IPS DF 4.7 (cell line): ENCODE measurements at regions not wholly inside any gene's neighbourhood (a gene's known extent, or its start where the extent isn't known, plus 50 kb on each side); places are given as distances from the start of the nearest gene placed in this dataset.

ENCODE experiments used
- DNase-seq: peaks from one replicate; pipeline ENCODE4 v3.0.0-alpha.2; 2013; ENCODE audit warnings: low spot score; ENCODE audit errors: extremely low read depth

GRCh38 chr2:7586898-7587297, 669.7 kb downstream of the RNF144A start:
- no peak for DNase-seq

GRCh38 chr2:7588295-7588694, 671.1 kb downstream of the RNF144A start:
- no peak for DNase-seq

- DNase-seq = no peak
These were observed 675.5 kb downstream of the RNF144A start for GRCh38 chr2:7592618-7593140.

GRCh38 chr2:7593360-7593759, 676.1 kb downstream of the RNF144A start:
- DNase-seq = no peak

- no peak for DNase-seq
These were observed 677.0 kb downstream of the RNF144A start for GRCh38 chr2:7594211-7594610.

- DNase-seq = no peak
These were observed 678.0 kb downstream of the RNF144A start for GRCh38 chr2:7595206-7595605.

- DNase-seq = no peak
These were observed 681.2 kb downstream of the RNF144A start for GRCh38 chr2:7598402-7598801.

GRCh38 chr2:7599462-7600258, 682.4 kb downstream of the RNF144A start:
- DNase-seq = no peak

GRCh38 chr2:7601990-7602389, 684.8 kb downstream of the RNF144A start:
- no peak for DNase-seq

GRCh38 chr2:7604456-7604855, 687.2 kb downstream of the RNF144A start:
- DNase-seq = no peak

GRCh38 chr2:7607441-7608173, 690.4 kb downstream of the RNF144A start:
- no peak for DNase-seq

- DNase-seq = no peak
These were observed 692.3 kb downstream of the RNF144A start for GRCh38 chr2:7609556-7609955.

- DNase-seq = no peak
These were observed 692.8 kb downstream of the RNF144A start for GRCh38 chr2:7609974-7610373.

GRCh38 chr2:7611750-7612149, 694.5 kb downstream of the RNF144A start:
- no peak for DNase-seq

GRCh38 chr2:7612969-7613368, 695.8 kb downstream of the RNF144A start:
- no peak for DNase-seq

GRCh38 chr2:7613831-7614230, 696.6 kb downstream of the RNF144A start:
- DNase-seq = no peak

- DNase-seq = no peak
These were observed 700.8 kb downstream of the RNF144A start for GRCh38 chr2:7618031-7618430.

GRCh38 chr2:7619203-7619970, 702.2 kb downstream of the RNF144A start:
- no peak for DNase-seq

- no peak for DNase-seq
These were observed 703.0 kb downstream of the RNF144A start for GRCh38 chr2:7620255-7620654.

- DNase-seq = no peak
These were observed 704.0 kb downstream of the RNF144A start for GRCh38 chr2:7621018-7621814.
